H1 (cell line): ENCODE measurements at regions not wholly inside any gene's neighbourhood (a gene's known extent, or its start where the extent isn't known, plus 50 kb on each side); places are given as distances from the start of the nearest gene placed in this dataset.

Source experiments
- CTCF ChIA-PET: fragments of 300-600 bp; sonication (Branson Sonifier 250); formaldehyde crosslinking; loops from one replicate; lab custom pipeline; 2021; ENCODE audit not compliant: partially characterized antibody; lab: Charles Lee
- POLR2A ChIA-PET: fragments of 300-600 bp; sonication (Branson Sonifier 250); formaldehyde crosslinking; loops from one replicate; lab custom pipeline; 2021; ENCODE audit warnings: inconsistent platforms; ENCODE audit not compliant: partially characterized antibody; lab: Charles Lee
- DNase-seq, 2 experiments: peaks; one replicate each; pipeline versions ENCODE4 v3.0.0 to v3.0.0-alpha.2; 2010 to 2022; ENCODE audit warnings: low spot score in 2 of 2, low read depth in 1 of 2, mixed read lengths in 1 of 2
- FAIRE-seq: peaks from 2 replicates; lab custom pipeline; 2011; peaks lifted over from hg19 to GRCh38; lab: Jason Lieb, UNC
- H2AFZ ChIP-seq: 2 replicates; pipeline ENCODE4 v1.8.1; 2012; ENCODE audit warnings: low read length, inconsistent platforms
- H2AK5ac ChIP-seq: 2 replicates; pipeline ENCODE4 v1.6.1; 2013; ENCODE audit warnings: low read depth, low read length
- H2BK120ac ChIP-seq: replicated peaks from 2 replicates; pipeline ENCODE3; 2013; ENCODE audit warnings: low read depth, low read length, inconsistent platforms
- H2BK12ac ChIP-seq: 2 replicates; pipeline ENCODE4 v1.6.1; 2013; ENCODE audit warnings: low read depth, low read length
- H2BK15ac ChIP-seq: 2 replicates; pipeline ENCODE4 v1.6.1; 2013; ENCODE audit warnings: low read length
- H2BK20ac ChIP-seq: 2 replicates; pipeline ENCODE4 v1.6.1; 2013; ENCODE audit warnings: low read length
- H2BK5ac ChIP-seq: 2 replicates; pipeline ENCODE4 v1.6.1; 2013; ENCODE audit warnings: low read depth, low read length
- H3K14ac ChIP-seq: 2 replicates; pipeline ENCODE4 v1.6.1; 2013; ENCODE audit warnings: inconsistent platforms; ENCODE audit not compliant: insufficient read length
- H3K18ac ChIP-seq: 2 replicates; pipeline ENCODE4 v1.6.1; 2013; ENCODE audit warnings: low read length; ENCODE audit errors: extremely low read depth
- H3K23ac ChIP-seq: 2 replicates; pipeline ENCODE4 v1.6.1; 2013; ENCODE audit warnings: inconsistent platforms; ENCODE audit not compliant: insufficient read length
- H3K23me2 ChIP-seq: 2 replicates; pipeline ENCODE4 v1.6.1; 2013; ENCODE audit warnings: low read depth, low read length
- H3K27ac ChIP-seq: 2 replicates; pipeline ENCODE4 v1.6.1; 2011; ENCODE audit warnings: low read depth, low read length, inconsistent platforms
- H3K27me3 ChIP-seq, 4 experiments: replicated peaks in 1 of 4; 1 replicate in 1 of 4; 2 replicates in 3 of 4; pipeline versions ENCODE4 v1.6.1 to v1.8.1; 2011 to 2013; ENCODE audit warnings: low read length in 3 of 4, mild to moderate bottlenecking in 3 of 4, inconsistent platforms in 2 of 4, mixed read lengths in 2 of 4, moderate library complexity in 1 of 4; ENCODE audit not compliant: control insufficient read depth in 3 of 4, insufficient read depth in 3 of 4; ENCODE audit errors: extremely low read depth in 1 of 4
- H3K36me3 ChIP-seq, 4 experiments: 2 replicates each; pipeline versions ENCODE4 v1.6.1 to v1.8.1; 2011 to 2013; ENCODE audit warnings: mild to moderate bottlenecking in 4 of 4, low read length in 3 of 4, moderate library complexity in 2 of 4, control low read depth in 1 of 4, inconsistent platforms in 1 of 4; ENCODE audit not compliant: insufficient read depth in 4 of 4, control insufficient read depth in 2 of 4
- H3K4ac ChIP-seq: replicated peaks from 2 replicates; pipeline ENCODE3; 2013; ENCODE audit warnings: low read length, low read depth, mixed read lengths, inconsistent platforms; ENCODE audit not compliant: insufficient read length
- H3K4me1 ChIP-seq, 4 experiments: replicated peaks in 1 of 4; 1 replicate in 1 of 4; 2 replicates in 3 of 4; pipeline versions ENCODE4 v1.6.1 to v1.8.1; 2011 to 2013; ENCODE audit warnings: low read length in 3 of 4, inconsistent platforms in 2 of 4, mixed read lengths in 1 of 4; ENCODE audit not compliant: insufficient read depth in 4 of 4, control insufficient read depth in 3 of 4
- H3K4me2 ChIP-seq, 2 experiments: 2 replicates each; pipeline versions ENCODE4 v1.6.1 to v1.8.1; 2011 to 2013; ENCODE audit warnings: low read depth in 2 of 2, low read length in 2 of 2, control low read depth in 1 of 2, inconsistent platforms in 1 of 2, mild to moderate bottlenecking in 1 of 2; ENCODE audit not compliant: insufficient read depth in 1 of 2
- H3K4me3 ChIP-seq, 4 experiments: fragments of 200-600, 300-600 bp in 1 of 4; sonication (generic), shearing (Covaris generic), sonication (Bioruptor Twin) in 1 of 4; 2 replicates each; pipeline versions ENCODE4 v1.5.1 to v1.8.1; 2011 to 2016; ENCODE audit warnings: low read length in 4 of 4, low read depth in 3 of 4, control low read depth in 2 of 4, inconsistent platforms in 2 of 4, mild to moderate bottlenecking in 2 of 4, mixed read lengths in 1 of 4, moderate library complexity in 1 of 4; ENCODE audit not compliant: insufficient read depth in 2 of 4; ENCODE audit errors: extremely low read depth in 1 of 4
- H3K56ac ChIP-seq: replicated peaks from 2 replicates; pipeline ENCODE3; 2013; ENCODE audit warnings: low read depth, mild to moderate bottlenecking, mixed read lengths, low read length, inconsistent platforms; ENCODE audit not compliant: insufficient read length
- H3K79me1 ChIP-seq: 2 replicates; pipeline ENCODE4 v1.6.1; 2013; ENCODE audit warnings: low read depth, low read length, control low read depth
- H3K79me2 ChIP-seq, 2 experiments: 2 replicates each; pipeline versions ENCODE4 v1.6.1 to v1.8.1; 2012 to 2013; ENCODE audit warnings: low read length in 2 of 2, mild to moderate bottlenecking in 2 of 2, inconsistent platforms in 1 of 2; ENCODE audit not compliant: insufficient read depth in 2 of 2, control insufficient read depth in 1 of 2
- H3K9ac ChIP-seq, 4 experiments: replicated peaks in 1 of 4; 1 replicate in 1 of 4; 2 replicates in 3 of 4; pipeline versions ENCODE4 v1.6.1 to v1.8.1; 2011 to 2013; ENCODE audit warnings: low read depth in 3 of 4, low read length in 3 of 4, control low read depth in 2 of 4, mild to moderate bottlenecking in 2 of 4, moderate library complexity in 2 of 4, inconsistent platforms in 1 of 4; ENCODE audit errors: extremely low read depth in 1 of 4
- H3K9me3 ChIP-seq, 2 experiments: 2 replicates each; pipeline versions ENCODE4 v1.6.1 to v1.8.1; 2012 to 2013; ENCODE audit warnings: mild to moderate bottlenecking in 2 of 2, moderate library complexity in 2 of 2, control low read depth in 1 of 2, inconsistent platforms in 1 of 2, low read depth in 1 of 2, low read length in 1 of 2, mixed read lengths in 1 of 2; ENCODE audit not compliant: insufficient read depth in 2 of 2
- H4K20me1 ChIP-seq, 2 experiments: replicated peaks in 1 of 2; 2 replicates each; pipeline versions ENCODE3 to v1.8.1; 2011 to 2013; ENCODE audit warnings: inconsistent platforms in 2 of 2, low read length in 2 of 2, mild to moderate bottlenecking in 1 of 2; ENCODE audit not compliant: insufficient read depth in 2 of 2, control insufficient read depth in 1 of 2
- H4K5ac ChIP-seq: 2 replicates; pipeline ENCODE4 v1.6.1; 2013; ENCODE audit warnings: low read length, low read depth, mixed read lengths, inconsistent platforms; ENCODE audit not compliant: insufficient read length
- H4K8ac ChIP-seq: 2 replicates; pipeline ENCODE4 v1.8.0; 2013; ENCODE audit warnings: mild to moderate bottlenecking, moderate library complexity, low read length, inconsistent platforms; ENCODE audit not compliant: insufficient read depth; ENCODE audit errors: extremely low read depth
- H4K91ac ChIP-seq: replicated peaks from 2 replicates; pipeline ENCODE3; 2013; ENCODE audit warnings: low read length, mixed read lengths, inconsistent platforms; ENCODE audit not compliant: insufficient read length
- WGBS, 2 experiments: shearing (Covaris generic) in 1 of 2; methylation state at CpG; one replicate each; pipeline versions ENCODE4 v1.1.6 to v1.1.7; 2013 to 2015; ENCODE audit warnings: low lambda C conversion rate in 2 of 2, mixed read lengths in 2 of 2, inconsistent platforms in 1 of 2, low coverage in 1 of 2, missing lambda C conversion rate in 1 of 2; ENCODE audit not compliant: insufficient replicate concordance in 2 of 2, insufficient coverage in 1 of 2, insufficient read length in 1 of 2; ENCODE audit errors: extremely low coverage in 1 of 2, missing lambda C conversion rate in 1 of 2; 5-methylcytosine and 5-hydroxymethylcytosine counted together

GRCh38 chr5:126119887-126120442 is 303.2 kb upstream of the GRAMD2B start:
- POLR2A ChIA-PET: no interaction called here
- peak overlapping the region; percentile 63; the same call in 1 of the 2 replicates for H2AFZ ChIP-seq
- no peaks in the 10 kb centered on the region; the same call in 1 of the 2 replicates for H3K79me1 ChIP-seq
- H2BK15ac ChIP-seq: no peak overlapping the region
- no peak overlapping the region for H3K56ac ChIP-seq
- H4K20me1 ChIP-seq: no peaks in the 10 kb centered on the region
- no peak overlapping the region for H2BK12ac ChIP-seq
- no peak overlapping the region for H4K91ac ChIP-seq
- H3K14ac ChIP-seq: no peak overlapping the region
- H4K5ac ChIP-seq: no peak overlapping the region
- no peak for DNase-seq
- H3K27me3 ChIP-seq: no peaks in the 10 kb centered on the region
- no peak overlapping the region for H3K4me2 ChIP-seq
- no peak overlapping the region for H3K18ac ChIP-seq
- 92% methylated on average over 4 of the region's 4 CpGs; no CpG with 5 or more reads in 1 of the 2 experiments for WGBS, 2 experiments
- no peak overlapping the region for H4K8ac ChIP-seq
- H2BK120ac ChIP-seq: no peak overlapping the region
- H3K23me2 ChIP-seq: no peaks in the 10 kb centered on the region
- H3K27ac ChIP-seq: no peak overlapping the region
- CTCF ChIA-PET: no interaction called here
- H3K36me3 ChIP-seq: no peaks in the 10 kb centered on the region
- H3K23ac ChIP-seq: no peak overlapping the region
- H3K9me3 ChIP-seq: no peaks in the 10 kb centered on the region
- H3K4me1 ChIP-seq: peaks cover 0 to 15% (median 7%) of the 10 kb centered on the region in 4 experiments; a peak in 5 of 7 replicates
- H3K4me3 ChIP-seq: no peak overlapping the region
- no peaks in the 10 kb centered on the region for H3K79me2 ChIP-seq
- no peak overlapping the region; the same call in 1 of the 2 replicates for H2BK5ac ChIP-seq
- H2BK20ac ChIP-seq: no peak overlapping the region
- no peak for FAIRE-seq
- no peak overlapping the region for H2AK5ac ChIP-seq
- no peak overlapping the region for H3K9ac ChIP-seq
- no peak overlapping the region for H3K4ac ChIP-seq
